ENCODE measurements at regions not wholly inside any gene's neighbourhood (a gene's known extent, or its start where the extent isn't known, plus 50 kb on each side); places are given as distances from the start of the nearest gene placed in this dataset.

DNA sequence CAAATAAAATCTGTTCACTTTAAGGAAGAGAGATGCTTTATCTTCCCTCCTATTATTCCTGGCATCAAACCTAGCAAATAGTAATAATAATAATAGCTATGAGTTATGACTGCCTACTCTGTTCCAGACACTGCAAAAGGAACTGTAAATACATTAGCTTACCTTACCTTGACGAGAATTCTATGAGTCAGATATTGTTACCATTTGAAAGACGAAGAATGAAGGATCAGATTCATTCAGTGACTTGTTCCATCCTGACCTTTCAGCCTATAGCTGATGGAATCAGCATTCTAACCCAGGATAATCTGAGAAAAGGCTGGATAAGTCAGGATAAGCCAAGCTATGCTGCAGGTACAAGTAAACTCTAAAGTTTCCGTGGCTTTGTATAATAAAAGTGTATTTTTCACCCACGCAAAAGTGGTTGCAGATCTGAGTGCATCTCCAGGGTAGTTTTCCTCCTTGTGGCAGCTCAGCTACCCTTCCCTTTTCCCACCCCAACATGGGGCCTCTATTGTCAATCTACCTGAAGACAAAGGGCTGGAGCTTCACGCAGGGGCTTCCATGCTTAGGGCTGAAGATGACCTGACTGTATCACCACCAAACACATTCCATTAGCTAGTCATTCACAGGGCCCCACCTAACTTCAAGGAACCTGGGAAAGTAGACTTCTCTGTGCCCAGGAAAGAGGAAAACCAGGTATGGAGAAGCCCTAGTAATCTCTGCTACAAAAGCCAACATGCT lies 57.2 kb upstream of the CCND2 start:
- TF ChIP-seq, protein P1, sequence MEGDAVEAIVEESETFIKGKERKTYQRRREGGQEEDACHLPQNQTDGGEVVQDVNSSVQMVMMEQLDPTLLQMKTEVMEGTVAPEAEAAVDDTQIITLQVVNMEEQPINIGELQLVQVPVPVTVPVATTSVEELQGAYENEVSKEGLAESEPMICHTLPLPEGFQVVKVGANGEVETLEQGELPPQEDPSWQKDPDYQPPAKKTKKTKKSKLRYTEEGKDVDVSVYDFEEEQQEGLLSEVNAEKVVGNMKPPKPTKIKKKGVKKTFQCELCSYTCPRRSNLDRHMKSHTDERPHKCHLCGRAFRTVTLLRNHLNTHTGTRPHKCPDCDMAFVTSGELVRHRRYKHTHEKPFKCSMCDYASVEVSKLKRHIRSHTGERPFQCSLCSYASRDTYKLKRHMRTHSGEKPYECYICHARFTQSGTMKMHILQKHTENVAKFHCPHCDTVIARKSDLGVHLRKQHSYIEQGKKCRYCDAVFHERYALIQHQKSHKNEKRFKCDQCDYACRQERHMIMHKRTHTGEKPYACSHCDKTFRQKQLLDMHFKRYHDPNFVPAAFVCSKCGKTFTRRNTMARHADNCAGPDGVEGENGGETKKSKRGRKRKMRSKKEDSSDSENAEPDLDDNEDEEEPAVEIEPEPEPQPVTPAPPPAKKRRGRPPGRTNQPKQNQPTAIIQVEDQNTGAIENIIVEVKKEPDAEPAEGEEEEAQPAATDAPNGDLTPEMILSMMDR (IDR thresholded peaks at IDR 0.05): no peak
- no peak for TF ChIP-seq POLR2A (IDR thresholded peaks at IDR 0.05)

Data from uterus (tissue), 2 donors.